B cell (primary cell): ENCODE measurements at regions not wholly inside any gene's neighbourhood (a gene's known extent, or its start where the extent isn't known, plus 50 kb on each side); places are given as distances from the start of the nearest gene placed in this dataset.

Experiments used
- ATAC-seq: fragments of 200-7000 bp; cut with Tn5 transposase; one replicate; pipeline ENCODE4 v1.10.0; 2021; ENCODE audit warnings: low read depth, mild to moderate bottlenecking, moderate number of reproducible peaks, moderate library complexity
- CTCF ChIA-PET: fragments of 350-600 bp; sonication (Branson Sonifier 250); formaldehyde crosslinking; loops from one replicate; lab custom pipeline; 2021; ENCODE audit warnings: antibody characterized with exemption, inconsistent platforms; lab: Charles Lee
- POLR2A ChIA-PET: fragments of 350-600 bp; sonication (Branson Sonifier 250); formaldehyde crosslinking; loops from one replicate; lab custom pipeline; 2021; ENCODE audit warnings: antibody characterized with exemption; lab: Charles Lee
- DNase-seq: peaks from one replicate; pipeline ENCODE4 v3.0.0; 2013
- H2AFZ ChIP-seq: 2 replicates; pipeline ENCODE4 v1.6.1; 2012; ENCODE audit warnings: mild to moderate bottlenecking, low read depth, low read length; ENCODE audit not compliant: insufficient read depth, poor library complexity, severe bottlenecking
- H3K27ac ChIP-seq, 2 donors: 1 replicate in 1 of 2; 2 replicates in 1 of 2; pipeline ENCODE4 v1.5.1; 2012 to 2013; ENCODE audit warnings: low read length in 2 of 2, mild to moderate bottlenecking in 2 of 2, moderate library complexity in 1 of 2
- H3K27me3 ChIP-seq, 4 experiments: fragments of 200-600 bp in 1 of 4; sonication (generic) in 1 of 4; replicated peaks in 1 of 4; 1 replicate in 2 of 4; 2 replicates in 2 of 4; pipeline versions ENCODE4 v1.6.1 to v1.7.0; 2013 to 2016; ENCODE audit warnings: low read length in 3 of 4, mild to moderate bottlenecking in 2 of 4, mixed read lengths in 1 of 4, moderate library complexity in 1 of 4; ENCODE audit not compliant: insufficient read depth in 4 of 4, control insufficient read depth in 3 of 4; ENCODE audit errors: control extremely low read depth in 1 of 4
- H3K36me3 ChIP-seq, 2 experiments: replicated peaks in 1 of 2; 1 replicate in 1 of 2; 2 replicates in 1 of 2; pipeline versions ENCODE4 v1.6.1 to v1.7.1; 2013; ENCODE audit warnings: low read length in 1 of 2; ENCODE audit not compliant: insufficient read depth in 2 of 2, control insufficient read depth in 1 of 2; ENCODE audit errors: control extremely low read depth in 1 of 2, extremely low read depth in 1 of 2
- H3K4me1 ChIP-seq, 2 donors: fragments of 200-600 bp in 1 of 2; sonication (generic) in 1 of 2; 1 replicate in 1 of 2; 2 replicates in 1 of 2; pipeline versions ENCODE4 v1.5.1 to v1.6.1; 2013 to 2017; ENCODE audit warnings: low read length in 2 of 2; ENCODE audit not compliant: control insufficient read depth in 2 of 2, insufficient read depth in 2 of 2
- H3K4me2 ChIP-seq: replicated peaks from 2 replicates; pipeline ENCODE3; 2012; ENCODE audit warnings: mild to moderate bottlenecking, low read depth, low read length; ENCODE audit not compliant: poor library complexity, severe bottlenecking
- H3K4me3 ChIP-seq, 5 experiments: fragments of 200-600 bp in 1 of 5; sonication (generic) in 1 of 5; 1 replicate in 3 of 5; 2 replicates in 2 of 5; pipeline versions ENCODE4 v1.5.1 to v1.7.0; 2011 to 2016; ENCODE audit warnings: low read length in 4 of 5, mild to moderate bottlenecking in 4 of 5, low read depth in 2 of 5, control low read depth in 1 of 5, moderate library complexity in 1 of 5; ENCODE audit not compliant: insufficient read depth in 1 of 5; ENCODE audit errors: control extremely low read depth in 1 of 5, extremely low read depth in 1 of 5
- H3K79me2 ChIP-seq: fragments of 200-600 bp; sonication (generic); one replicate; pipeline ENCODE4 v1.6.0; 2016; ENCODE audit warnings: low read length; ENCODE audit not compliant: control insufficient read depth, insufficient read depth
- H3K9ac ChIP-seq: fragments of 200-600 bp; sonication (generic); 2 replicates; pipeline ENCODE4 v1.6.1; 2017; ENCODE audit warnings: mild to moderate bottlenecking, low read length, moderate library complexity
- H3K9me3 ChIP-seq, 3 donors: one replicate each; pipeline versions ENCODE4 v1.6.1 to v1.7.1; 2013; ENCODE audit warnings: low read length in 2 of 3; ENCODE audit not compliant: control insufficient read depth in 2 of 3, insufficient read depth in 1 of 3; ENCODE audit errors: control extremely low read depth in 1 of 3
- H4K20me1 ChIP-seq: 2 replicates; pipeline ENCODE4 v1.6.0; 2012; ENCODE audit warnings: mild to moderate bottlenecking, low read length; ENCODE audit not compliant: insufficient read depth, control insufficient read depth, poor library complexity, severe bottlenecking
- H3K27ac Mint-ChIP-seq: one replicate; pipeline ENCODE4 v1.8.0; 2021; ENCODE audit warnings: mixed read lengths
- H3K27me3 Mint-ChIP-seq: one replicate; pipeline ENCODE4 v1.8.0; 2021; ENCODE audit warnings: mixed read lengths
- H3K4me1 Mint-ChIP-seq: one replicate; pipeline ENCODE4 v1.8.0; 2021; ENCODE audit warnings: mixed read lengths
- H3K4me3 Mint-ChIP-seq: one replicate; pipeline ENCODE4 v1.8.0; 2021; ENCODE audit warnings: mixed read lengths
- H3K9me3 Mint-ChIP-seq: one replicate; pipeline ENCODE4 v1.8.0; 2022; ENCODE audit warnings: mixed read lengths; ENCODE audit not compliant: insufficient read depth
- CTCF ChIP-seq: fragments of 200-600 bp; IDR thresholded peaks from one replicate; pipeline ENCODE4 v1.8.0; 2022; ENCODE audit warnings: antibody characterized with exemption, mild to moderate bottlenecking
- EZH2 ChIP-seq: IDR thresholded peaks from 2 replicates; pipeline ENCODE4 v1.6.1; 2012; ENCODE audit warnings: borderline replicate concordance, low read depth, mild to moderate bottlenecking, moderate library complexity, low read length; ENCODE audit not compliant: insufficient read depth, poor library complexity, severe bottlenecking
- WGBS: methylation state at CpG from one replicate; pipeline ENCODE4 v1.1.5; 2013; ENCODE audit warnings: missing lambda C conversion rate; ENCODE audit not compliant: insufficient coverage; 5-methylcytosine and 5-hydroxymethylcytosine counted together
- intact Hi-C: fragments of 100-400 bp; cut with micrococcal nuclease; formaldehyde crosslinking; loops from one replicate; pipeline ENCODE4 v1.10.0; 2022

DNA sequence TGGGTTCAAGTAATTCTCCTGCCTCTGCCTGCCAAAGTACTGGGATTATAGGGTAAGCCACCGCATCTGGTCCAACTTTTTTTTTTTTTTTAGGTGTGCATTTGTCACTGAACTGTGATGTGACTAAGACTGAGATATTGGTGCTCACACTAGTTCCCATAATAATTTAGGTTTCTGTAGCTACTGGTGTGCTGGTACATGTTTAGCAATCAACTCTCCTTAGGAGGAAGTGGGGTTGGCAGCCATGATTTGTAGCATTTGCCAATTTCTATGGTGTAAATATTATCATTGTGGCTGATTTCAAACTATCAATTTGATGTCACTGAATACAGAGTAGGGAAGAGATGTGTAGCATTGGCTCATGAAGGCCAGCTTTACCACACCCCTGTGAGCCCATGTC is 372.7 kb downstream of the EDEM1 start:
- H3K9me3 Mint-ChIP-seq = no peaks in the 10 kb centered on the region
- ChIA-PET POLR2A (no interaction called here), CTCF (interaction anchor here (0.7 kb wide), 1 partner anchor 1434 kb away, joined by 3 read pairs; no protein-coding TSS in a partner anchor)
- H3K4me1 Mint-ChIP-seq = no peaks in the 10 kb centered on the region
- Histone ChIP-seq H4K20me1 (no peaks in the 10 kb centered on the region), H2AFZ (no peak overlapping the region), H3K9me3 (no peaks in the 10 kb centered on the region), H3K79me2 (no peaks in the 10 kb centered on the region), H3K4me3 (no peak overlapping the region), H3K27ac (no peak overlapping the region), H3K4me2 (no peak overlapping the region), H3K27me3 (no peaks in the 10 kb centered on the region), H3K4me1 (no peaks in the 10 kb centered on the region), H3K9ac (no peak overlapping the region), H3K36me3 (no peaks in the 10 kb centered on the region)
- DNase-seq (no peak), ATAC-seq (no peak)
- WGBS = no CpG with 5 or more reads among the region's 1 CpG
- H3K27ac Mint-ChIP-seq = no peak overlapping the region
- no peak for TF ChIP-seq CTCF
- TF ChIP-seq EZH2 = no peak
- no peak overlapping the region for H3K4me3 Mint-ChIP-seq
- no peaks in the 10 kb centered on the region for H3K27me3 Mint-ChIP-seq
- intact Hi-C loops = no loop called here

DNA sequence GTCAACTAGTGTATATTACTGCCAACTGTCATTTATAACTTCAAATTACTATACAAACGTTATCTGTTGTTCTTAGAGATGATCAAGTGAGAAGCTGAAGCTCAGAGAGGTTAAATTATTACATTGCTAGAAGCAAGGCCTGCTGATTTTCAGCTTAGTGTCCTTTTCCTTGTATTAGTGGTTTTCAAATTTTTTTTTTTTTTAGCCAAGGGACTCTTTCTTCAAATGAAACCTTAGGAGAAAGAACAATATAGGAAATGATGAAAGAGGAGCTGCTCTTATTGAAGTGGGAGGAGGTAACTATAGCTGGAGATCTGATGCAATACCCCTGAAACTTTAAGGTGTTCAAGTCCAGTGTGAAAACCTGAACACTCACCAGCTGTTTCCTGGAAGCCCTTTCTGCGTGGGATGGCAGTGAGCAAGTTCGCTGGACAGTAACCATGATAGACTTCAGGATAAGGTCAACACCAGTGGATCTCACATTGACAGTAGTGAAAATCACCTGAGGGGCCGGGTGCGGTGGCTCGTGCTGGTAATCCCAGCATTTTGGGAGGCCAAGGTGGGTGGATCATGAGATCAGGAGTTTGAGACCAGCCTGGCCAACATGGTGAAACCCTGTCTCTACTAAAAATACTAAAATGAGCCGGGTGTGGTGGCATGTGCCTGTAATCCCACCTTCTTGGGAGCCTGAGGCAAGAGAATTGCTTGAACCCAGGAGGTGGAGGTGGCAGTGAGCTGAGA is 376.2 kb downstream of the EDEM1 start:
- intact Hi-C loops = no loop called here
- no peak for TF ChIP-seq EZH2
- TF ChIP-seq CTCF = no peak
- Histone ChIP-seq H3K79me2 (no peaks in the 10 kb centered on the region), H3K4me3 (no peak overlapping the region), H3K27ac (no peak overlapping the region), H3K36me3 (no peaks in the 10 kb centered on the region), H4K20me1 (no peaks in the 10 kb centered on the region), H3K9me3 (no peaks in the 10 kb centered on the region), H3K4me1 (no peaks in the 10 kb centered on the region), H2AFZ (no peak overlapping the region), H3K9ac (no peak overlapping the region), H3K27me3 (no peaks in the 10 kb centered on the region), H3K4me2 (no peak overlapping the region)
- WGBS = 87% methylated on average over 5 of the region's 7 CpGs
- ChIA-PET CTCF (no interaction called here), POLR2A (no interaction called here)
- H3K27me3 Mint-ChIP-seq = peaks cover 5% of the 10 kb centered on the region
- DNase-seq (no peak), ATAC-seq (no peak)
- no peak overlapping the region for H3K27ac Mint-ChIP-seq
- no peak overlapping the region for H3K4me3 Mint-ChIP-seq
- H3K4me1 Mint-ChIP-seq = no peaks in the 10 kb centered on the region
- peaks cover 1% of the 10 kb centered on the region for H3K9me3 Mint-ChIP-seq
